ENCODE measurements at regions not wholly inside any gene's neighbourhood (a gene's known extent, or its start where the extent isn't known, plus 50 kb on each side); places are given as distances from the start of the nearest gene placed in this dataset.

DNA sequence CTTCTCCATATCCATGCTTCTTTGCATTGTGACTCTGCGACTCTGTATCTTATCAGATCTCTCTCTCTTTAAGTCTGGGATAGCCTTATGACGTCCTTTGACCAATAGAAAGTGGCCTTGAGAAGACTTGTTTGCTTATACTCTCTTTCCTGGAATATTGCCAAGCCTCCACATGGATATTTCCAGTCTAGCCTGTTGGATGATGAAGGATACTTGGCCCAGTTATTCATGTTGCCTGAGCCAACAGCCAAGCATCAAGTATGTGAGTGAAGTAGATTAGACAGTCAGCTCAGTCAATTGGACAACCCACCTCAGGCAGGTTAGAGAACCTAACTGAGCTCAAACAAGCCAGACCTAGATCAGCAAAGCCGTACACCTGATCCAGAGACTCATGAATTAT lies 864.2 kb upstream of the MGAT4C start:
- Histone ChIP-seq H3K27me3 (no peaks in the 10 kb centered on the region), H3K4me3 (no peak overlapping the region), H3K4me1 (no peaks in the 10 kb centered on the region), H3K36me3 (no peaks in the 10 kb centered on the region), H3K9me3 (no peaks in the 10 kb centered on the region), H3K27ac (no peak overlapping the region)
- no peak for TF ChIP-seq POLR2A (IDR thresholded peaks at IDR 0.05)
- no peak for TF ChIP-seq POLR2AphosphoS5 (IDR thresholded peaks at IDR 0.05)
- TF ChIP-seq EP300 (IDR thresholded peaks at IDR 0.05) = no peak
- TF ChIP-seq, protein P1, sequence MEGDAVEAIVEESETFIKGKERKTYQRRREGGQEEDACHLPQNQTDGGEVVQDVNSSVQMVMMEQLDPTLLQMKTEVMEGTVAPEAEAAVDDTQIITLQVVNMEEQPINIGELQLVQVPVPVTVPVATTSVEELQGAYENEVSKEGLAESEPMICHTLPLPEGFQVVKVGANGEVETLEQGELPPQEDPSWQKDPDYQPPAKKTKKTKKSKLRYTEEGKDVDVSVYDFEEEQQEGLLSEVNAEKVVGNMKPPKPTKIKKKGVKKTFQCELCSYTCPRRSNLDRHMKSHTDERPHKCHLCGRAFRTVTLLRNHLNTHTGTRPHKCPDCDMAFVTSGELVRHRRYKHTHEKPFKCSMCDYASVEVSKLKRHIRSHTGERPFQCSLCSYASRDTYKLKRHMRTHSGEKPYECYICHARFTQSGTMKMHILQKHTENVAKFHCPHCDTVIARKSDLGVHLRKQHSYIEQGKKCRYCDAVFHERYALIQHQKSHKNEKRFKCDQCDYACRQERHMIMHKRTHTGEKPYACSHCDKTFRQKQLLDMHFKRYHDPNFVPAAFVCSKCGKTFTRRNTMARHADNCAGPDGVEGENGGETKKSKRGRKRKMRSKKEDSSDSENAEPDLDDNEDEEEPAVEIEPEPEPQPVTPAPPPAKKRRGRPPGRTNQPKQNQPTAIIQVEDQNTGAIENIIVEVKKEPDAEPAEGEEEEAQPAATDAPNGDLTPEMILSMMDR (IDR thresholded peaks at IDR 0.05) = no peak
- 40 to 44% methylated on average over 3 of the region's 3 CpGs for WGBS, 2 donors
- DNase-seq (no peak), ATAC-seq (ENCODE audit: low FRiP score in 2 of 2) (no peak)

DNA sequence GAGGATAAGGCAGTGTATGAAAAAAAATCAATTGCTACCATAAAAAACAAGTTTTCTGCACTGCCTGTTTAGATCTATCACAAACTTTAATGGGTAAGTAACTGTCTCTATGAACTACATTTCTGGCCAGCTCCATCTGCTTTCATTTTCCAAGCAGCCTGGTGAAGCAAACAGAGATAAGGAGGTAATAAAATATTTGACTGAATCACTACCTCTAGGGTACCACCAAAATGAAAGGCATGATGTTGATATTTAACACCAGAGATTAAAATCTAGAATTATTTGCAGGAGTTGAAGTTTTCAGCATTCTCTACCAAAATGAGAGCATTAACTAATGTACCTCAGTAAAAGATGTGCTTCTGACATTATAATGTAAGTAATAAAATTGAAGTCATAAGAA lies 863.5 kb upstream of the MGAT4C start:
- Histone ChIP-seq H3K27ac (no peak overlapping the region), H3K36me3 (no peaks in the 10 kb centered on the region), H3K4me3 (no peak overlapping the region), H3K4me1 (no peaks in the 10 kb centered on the region), H3K9me3 (no peaks in the 10 kb centered on the region), H3K27me3 (no peaks in the 10 kb centered on the region)
- no peak for TF ChIP-seq POLR2AphosphoS5 (IDR thresholded peaks at IDR 0.05)
- no peak for TF ChIP-seq POLR2A (IDR thresholded peaks at IDR 0.05)
- TF ChIP-seq, protein P1 (IDR thresholded peaks at IDR 0.05) = no peak
- TF ChIP-seq EP300 (IDR thresholded peaks at IDR 0.05) = no peak
- no peak for ATAC-seq (ENCODE audit: low FRiP score in 2 of 2)
- no peak for DNase-seq

DNA sequence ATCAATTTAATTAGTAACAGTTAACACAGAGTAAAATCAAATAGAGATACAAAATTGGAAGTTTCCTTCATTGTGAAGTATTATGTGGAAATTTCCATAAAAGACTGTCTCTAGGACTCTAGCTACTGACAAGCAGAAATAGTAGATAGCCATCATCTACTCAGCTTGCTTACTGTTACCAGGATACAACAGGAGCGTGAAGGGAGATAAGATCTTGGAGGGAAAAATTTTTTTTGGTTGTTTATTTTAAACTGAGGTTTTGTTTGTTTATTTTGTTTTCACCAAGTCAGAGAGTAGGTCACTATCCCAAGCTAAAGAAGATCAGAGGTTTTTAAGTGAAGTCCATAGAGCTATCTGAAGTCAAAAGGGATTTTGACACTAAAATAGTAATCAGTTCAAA lies 861.3 kb upstream of the MGAT4C start:
- 39 to 63% methylated on average over 1 of the region's 1 CpG for whole genome bisulfite sequencing, 2 donors
- H3K4me1 ChIP-seq = no peaks in the 10 kb centered on the region
- H3K4me3 ChIP-seq = no peak overlapping the region
- H3K27ac ChIP-seq = no peak overlapping the region
- H3K36me3 ChIP-seq = no peaks in the 10 kb centered on the region
- TF ChIP-seq, protein P1 (IDR thresholded peaks at IDR 0.05) = no peak
- no peak for TF ChIP-seq POLR2A (IDR thresholded peaks at IDR 0.05)
- no peak for TF ChIP-seq POLR2AphosphoS5 (IDR thresholded peaks at IDR 0.05)
- TF ChIP-seq EP300 (IDR thresholded peaks at IDR 0.05) = no peak
- no peaks in the 10 kb centered on the region for H3K27me3 ChIP-seq
- no peak for ATAC-seq (ENCODE audit: low FRiP score in 2 of 2)
- no peaks in the 10 kb centered on the region for H3K9me3 ChIP-seq
- DNase-seq = no peak

DNA sequence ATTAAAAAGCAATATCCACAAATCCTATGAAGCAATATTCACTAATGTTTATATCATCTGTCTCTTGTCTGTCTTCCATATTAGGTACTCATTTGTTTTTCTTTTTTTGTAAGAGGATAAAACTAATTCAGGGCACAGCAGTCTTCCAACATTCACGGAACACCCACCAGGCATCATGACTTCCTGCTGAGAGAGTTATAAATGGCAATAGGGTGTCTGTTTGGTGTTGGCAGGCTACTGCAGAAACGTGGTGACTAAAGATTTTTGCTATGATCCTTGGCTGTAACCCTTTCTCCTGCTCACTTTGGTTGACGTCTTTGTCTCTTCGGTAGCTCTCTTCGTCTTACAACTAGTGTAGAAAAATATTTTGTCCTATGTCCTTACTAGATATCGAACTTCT lies 860.6 kb upstream of the MGAT4C start:
- TF ChIP-seq POLR2AphosphoS5 (IDR thresholded peaks at IDR 0.05) (no peak), EP300 (IDR thresholded peaks at IDR 0.05) (no peak), POLR2A (IDR thresholded peaks at IDR 0.05) (no peak)
- TF ChIP-seq, protein P1 (IDR thresholded peaks at IDR 0.05) = no peak
- Histone ChIP-seq H3K36me3 (no peaks in the 10 kb centered on the region), H3K27ac (no peak overlapping the region), H3K27me3 (no peaks in the 10 kb centered on the region), H3K9me3 (no peaks in the 10 kb centered on the region), H3K4me3 (no peak overlapping the region), H3K4me1 (no peaks in the 10 kb centered on the region)
- no peak for ATAC-seq (ENCODE audit: low FRiP score in 2 of 2)
- WGBS, 2 donors = 64 to 69% methylated on average over 6 of the region's 6 CpGs
- DNase-seq = no peak

DNA sequence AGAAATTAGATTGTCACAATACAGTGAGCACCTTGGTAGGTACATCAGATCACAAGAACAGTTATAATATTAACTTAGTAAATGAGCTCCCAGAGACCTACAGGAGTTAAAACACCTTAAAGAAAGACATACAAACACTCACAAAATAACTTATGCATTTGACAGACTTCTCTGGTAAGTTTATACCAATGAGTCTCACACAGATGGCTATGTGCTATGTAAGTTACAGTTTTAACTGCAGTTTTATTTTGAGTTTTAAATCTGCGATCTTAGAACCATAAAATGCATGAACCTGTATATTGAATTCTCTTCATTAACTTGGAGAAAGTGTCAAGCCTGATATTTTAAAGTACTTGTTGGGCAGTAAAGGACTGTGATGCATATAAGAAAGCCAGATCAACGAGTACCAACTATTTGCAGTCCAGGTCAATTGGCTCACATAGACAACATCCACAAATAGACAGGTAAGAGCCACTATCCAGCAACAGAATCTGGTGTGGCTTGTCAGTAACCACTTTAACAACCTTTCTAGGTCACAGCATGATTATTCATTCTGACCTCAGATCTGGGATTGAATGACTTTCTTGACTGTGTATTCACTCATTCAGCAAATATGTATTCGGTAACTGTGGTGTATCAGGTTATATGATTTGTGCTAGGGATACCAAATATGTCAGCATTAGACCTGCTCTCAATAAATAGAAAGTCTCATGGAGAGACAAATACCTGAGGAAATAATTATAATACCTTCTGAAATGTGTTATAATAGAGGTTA lies 856.6 kb upstream of the MGAT4C start:
- whole genome bisulfite sequencing, 2 donors = 69 to 75% methylated on average over 3 of the region's 3 CpGs

More for the DNA sequence above, 856.6 kb upstream of the MGAT4C start:
- no peaks in the 10 kb centered on the region for H3K9me3 ChIP-seq
- no peak for ATAC-seq (ENCODE audit: low FRiP score in 2 of 2)
- DNase-seq = no peak
- no peaks in the 10 kb centered on the region for H3K27me3 ChIP-seq
- H3K27ac ChIP-seq = no peak overlapping the region
- no peak for TF ChIP-seq POLR2AphosphoS5 (IDR thresholded peaks at IDR 0.05)
- TF ChIP-seq EP300 (IDR thresholded peaks at IDR 0.05) = no peak
- no peak for TF ChIP-seq POLR2A (IDR thresholded peaks at IDR 0.05)
- TF ChIP-seq, protein P1 (IDR thresholded peaks at IDR 0.05) = no peak
- H3K4me1 ChIP-seq = no peaks in the 10 kb centered on the region
- H3K36me3 ChIP-seq = no peaks in the 10 kb centered on the region
- H3K4me3 ChIP-seq = no peak overlapping the region

All from upper lobe of left lung (tissue), 6 donors.